H9 (cell line): ENCODE measurements at regions not wholly inside any gene's neighbourhood (a gene's known extent, or its start where the extent isn't known, plus 50 kb on each side); places are given as distances from the start of the nearest gene placed in this dataset.
A peak's percentile ranks its signal among the peaks of the same experiment; 100 is the strongest.

Experiments
- DNase-seq: peaks from one replicate; pipeline ENCODE4 v3.0.0-alpha.2; 2017
- H2AFZ ChIP-seq: one replicate; pipeline ENCODE4 v1.6.1; 2013; ENCODE audit warnings: mild to moderate bottlenecking, low read length, control low read depth, moderate library complexity
- H2AK5ac ChIP-seq: 2 replicates; pipeline ENCODE4 v1.6.1; 2013; ENCODE audit warnings: low read length, control low read depth, mixed read lengths; ENCODE audit not compliant: insufficient read length
- H2BK120ac ChIP-seq: one replicate; pipeline ENCODE4 v1.6.1; 2013; ENCODE audit warnings: low read depth, mild to moderate bottlenecking, low read length, control low read depth, inconsistent platforms; ENCODE audit not compliant: poor library complexity, severe bottlenecking
- H2BK12ac ChIP-seq: 2 replicates; pipeline ENCODE4 v1.6.1; 2013; ENCODE audit warnings: low read length, control low read depth, mixed read lengths, low read depth; ENCODE audit not compliant: insufficient read length
- H2BK15ac ChIP-seq: 2 replicates; pipeline ENCODE4 v1.6.1; 2013; ENCODE audit warnings: low read depth, low read length, control low read depth
- H2BK20ac ChIP-seq: one replicate; pipeline ENCODE4 v1.6.1; 2013; ENCODE audit warnings: low read depth, mild to moderate bottlenecking, low read length, control low read depth, inconsistent platforms; ENCODE audit not compliant: poor library complexity, severe bottlenecking
- H2BK5ac ChIP-seq: 2 replicates; pipeline ENCODE4 v1.6.1; 2013; ENCODE audit warnings: low read length, control low read depth, mixed read lengths; ENCODE audit not compliant: insufficient read length
- H3K14ac ChIP-seq: 2 replicates; pipeline ENCODE4 v1.6.1; 2013; ENCODE audit warnings: low read length, control low read depth; ENCODE audit not compliant: insufficient read depth
- H3K18ac ChIP-seq: 2 replicates; pipeline ENCODE4 v1.6.1; 2013; ENCODE audit warnings: low read depth, mild to moderate bottlenecking, mixed read lengths, low read length, control low read depth; ENCODE audit not compliant: insufficient read length
- H3K23ac ChIP-seq: 2 replicates; pipeline ENCODE4 v1.6.1; 2013; ENCODE audit warnings: low read length, control low read depth, mixed read lengths, low read depth; ENCODE audit not compliant: insufficient read length
- H3K23me2 ChIP-seq: 2 replicates; pipeline ENCODE4 v1.6.1; 2013; ENCODE audit warnings: low read depth, mild to moderate bottlenecking, mixed read lengths, low read length, control low read depth; ENCODE audit not compliant: insufficient read length, poor library complexity, severe bottlenecking
- H3K27ac ChIP-seq: 2 replicates; pipeline ENCODE4 v1.5.1; 2013; ENCODE audit warnings: low read length, control low read depth, mixed read lengths, low read depth; ENCODE audit not compliant: insufficient read length
- H3K27me3 ChIP-seq: 2 replicates; pipeline ENCODE4 v1.6.1; 2013; ENCODE audit warnings: low read length, control low read depth, inconsistent platforms; ENCODE audit not compliant: insufficient read depth
- H3K4ac ChIP-seq: 2 replicates; pipeline ENCODE4 v1.6.1; 2013; ENCODE audit warnings: low read depth, mild to moderate bottlenecking, control low read depth, inconsistent platforms, low read length, moderate library complexity
- H3K4me1 ChIP-seq: 2 replicates; pipeline ENCODE4 v1.6.1; 2013; ENCODE audit warnings: low read length, control low read depth, inconsistent platforms; ENCODE audit not compliant: insufficient read depth
- H3K4me2 ChIP-seq: 2 replicates; pipeline ENCODE4 v1.6.1; 2013; ENCODE audit warnings: low read length, control low read depth, mixed read lengths; ENCODE audit not compliant: insufficient read length, insufficient read depth
- H3K56ac ChIP-seq: 2 replicates; pipeline ENCODE4 v1.6.1; 2013; ENCODE audit warnings: low read depth, mild to moderate bottlenecking, mixed read lengths, low read length, control low read depth; ENCODE audit not compliant: insufficient read length
- H3K79me1 ChIP-seq: 2 replicates; pipeline ENCODE4 v1.6.1; 2013; ENCODE audit warnings: low read depth, mild to moderate bottlenecking, moderate library complexity, low read length, control low read depth, inconsistent platforms; ENCODE audit not compliant: insufficient read depth, poor library complexity, severe bottlenecking
- H3K79me2 ChIP-seq: 2 replicates; pipeline ENCODE4 v1.6.1; 2013; ENCODE audit warnings: low read length, control low read depth, inconsistent platforms; ENCODE audit not compliant: insufficient read depth
- H3K9ac ChIP-seq: 2 replicates; pipeline ENCODE4 v1.6.1; 2013; ENCODE audit warnings: low read length, control low read depth, mixed read lengths; ENCODE audit not compliant: insufficient read length; ENCODE audit errors: extremely low read depth
- H3K9me3 ChIP-seq: one replicate; pipeline ENCODE4 v1.6.1; 2013; ENCODE audit warnings: low read depth, low read length, inconsistent platforms; ENCODE audit not compliant: control insufficient read depth
- H3T11ph ChIP-seq: one replicate; pipeline ENCODE4 v1.6.1; 2013; ENCODE audit warnings: mild to moderate bottlenecking, low read length, control low read depth, inconsistent platforms
- H4K20me1 ChIP-seq: one replicate; pipeline ENCODE4 v1.6.1; 2013; ENCODE audit not compliant: control insufficient read depth, insufficient read length, insufficient read depth
- H4K5ac ChIP-seq: 2 replicates; pipeline ENCODE4 v1.6.1; 2013; ENCODE audit warnings: low read depth, mild to moderate bottlenecking, mixed read lengths, low read length, control low read depth; ENCODE audit not compliant: insufficient read length
- H4K8ac ChIP-seq: replicated peaks from 2 replicates; pipeline ENCODE4 v1.6.1; 2013; ENCODE audit warnings: low read length, control low read depth, mixed read lengths, low read depth; ENCODE audit not compliant: insufficient read length
- H4K91ac ChIP-seq: 2 replicates; pipeline ENCODE4 v1.6.1; 2013; ENCODE audit warnings: low read depth, mild to moderate bottlenecking, moderate library complexity, mixed read lengths, low read length, control low read depth; ENCODE audit not compliant: insufficient read length
- H3K27ac Mint-ChIP-seq, 3 experiments: 2 replicates in 2 of 3; 3 replicates in 1 of 3; pipeline ENCODE4 v1.8.0; 2020 to 2021; ENCODE audit warnings: mixed read lengths in 3 of 3, mild to moderate bottlenecking in 1 of 3, moderate library complexity in 1 of 3
- H3K27me3 Mint-ChIP-seq: 2 replicates; pipeline ENCODE4 v1.8.0; 2021; ENCODE audit warnings: low read depth, mild to moderate bottlenecking, moderate library complexity, mixed read lengths
- H3K36me3 Mint-ChIP-seq, 3 experiments: 2 replicates in 2 of 3; 3 replicates in 1 of 3; pipeline ENCODE4 v1.8.0; 2020 to 2021; ENCODE audit warnings: low read depth in 3 of 3, mixed read lengths in 3 of 3; ENCODE audit not compliant: insufficient read depth in 1 of 3
- H3K4me1 Mint-ChIP-seq, 2 experiments: 2 replicates each; pipeline ENCODE4 v1.8.0; 2020; ENCODE audit warnings: mixed read lengths in 2 of 2
- H3K4me3 Mint-ChIP-seq, 2 experiments: 2 replicates in 1 of 2; 3 replicates in 1 of 2; pipeline ENCODE4 v1.8.0; 2020 to 2021; ENCODE audit warnings: mild to moderate bottlenecking in 2 of 2, mixed read lengths in 2 of 2, moderate library complexity in 1 of 2
- H3K9me3 Mint-ChIP-seq, 2 experiments: 2 replicates in 1 of 2; 3 replicates in 1 of 2; pipeline ENCODE4 v1.8.0; 2020; ENCODE audit warnings: mild to moderate bottlenecking in 2 of 2, mixed read lengths in 2 of 2, moderate library complexity in 1 of 2
- WGBS: extraction: QIAGEN DNeasy Blood & Tissue Kit; methylation state at CpG from one replicate; pipeline ENCODE4 v1.1.7; 2013; ENCODE audit warnings: missing lambda C conversion rate, low lambda C conversion rate, mixed read lengths; ENCODE audit not compliant: insufficient read length; ENCODE audit errors: extremely low coverage; 5-methylcytosine and 5-hydroxymethylcytosine counted together
- TF ChIP-seq, protein P1 (sequence below): fragments of 200-600 bp; sonication (generic); conservative IDR thresholded peaks from 3 replicates; pipeline ENCODE4 v1.8.0; 2021; ENCODE audit warnings: antibody characterized with exemption, mild to moderate bottlenecking

DNA sequence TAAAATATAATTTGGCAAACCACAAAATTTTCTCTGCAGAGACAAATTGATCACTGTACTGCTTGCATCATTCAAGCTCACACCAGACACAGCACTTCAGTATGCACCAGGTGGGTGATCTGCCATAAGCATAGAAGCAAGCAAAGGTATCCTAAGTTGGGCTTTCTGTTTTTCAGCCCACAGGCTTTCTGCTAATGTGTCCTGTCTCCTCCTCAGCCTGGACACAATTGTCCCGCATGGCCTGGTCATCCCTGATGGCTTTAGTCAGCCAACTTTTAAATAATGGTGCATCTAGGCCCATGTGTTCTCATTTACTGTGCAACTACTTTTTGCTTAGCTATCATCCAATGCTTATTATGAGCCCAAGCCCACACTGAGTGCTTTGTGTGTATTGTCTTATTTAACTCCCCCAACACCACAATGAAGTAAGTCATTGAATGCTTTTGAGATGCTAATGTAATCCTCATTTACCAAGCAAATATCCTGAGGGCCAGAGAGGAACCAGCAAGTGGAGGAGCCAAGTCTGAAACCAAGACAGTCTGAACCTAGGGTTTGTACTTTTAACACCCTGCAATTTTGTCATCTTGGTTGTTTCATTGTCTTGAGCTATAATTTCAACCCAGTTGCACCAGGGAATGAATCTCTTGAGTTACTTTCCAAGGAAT, 111.2 kb upstream of the SETBP1 start:
- H2BK120ac ChIP-seq: no peak overlapping the region
- TF ChIP-seq, protein P1, sequence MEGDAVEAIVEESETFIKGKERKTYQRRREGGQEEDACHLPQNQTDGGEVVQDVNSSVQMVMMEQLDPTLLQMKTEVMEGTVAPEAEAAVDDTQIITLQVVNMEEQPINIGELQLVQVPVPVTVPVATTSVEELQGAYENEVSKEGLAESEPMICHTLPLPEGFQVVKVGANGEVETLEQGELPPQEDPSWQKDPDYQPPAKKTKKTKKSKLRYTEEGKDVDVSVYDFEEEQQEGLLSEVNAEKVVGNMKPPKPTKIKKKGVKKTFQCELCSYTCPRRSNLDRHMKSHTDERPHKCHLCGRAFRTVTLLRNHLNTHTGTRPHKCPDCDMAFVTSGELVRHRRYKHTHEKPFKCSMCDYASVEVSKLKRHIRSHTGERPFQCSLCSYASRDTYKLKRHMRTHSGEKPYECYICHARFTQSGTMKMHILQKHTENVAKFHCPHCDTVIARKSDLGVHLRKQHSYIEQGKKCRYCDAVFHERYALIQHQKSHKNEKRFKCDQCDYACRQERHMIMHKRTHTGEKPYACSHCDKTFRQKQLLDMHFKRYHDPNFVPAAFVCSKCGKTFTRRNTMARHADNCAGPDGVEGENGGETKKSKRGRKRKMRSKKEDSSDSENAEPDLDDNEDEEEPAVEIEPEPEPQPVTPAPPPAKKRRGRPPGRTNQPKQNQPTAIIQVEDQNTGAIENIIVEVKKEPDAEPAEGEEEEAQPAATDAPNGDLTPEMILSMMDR: no peak
- H2BK20ac ChIP-seq: no peak overlapping the region
- no peak overlapping the region for H4K8ac ChIP-seq
- no peaks in the 10 kb centered on the region for H3K79me1 ChIP-seq
- no peak for DNase-seq
- no peaks in the 10 kb centered on the region for H3K27me3 ChIP-seq
- H4K91ac ChIP-seq: no peak overlapping the region
- H2BK12ac ChIP-seq: no peak overlapping the region
- H3K23ac ChIP-seq: no peak overlapping the region
- no peak overlapping the region for H3K4me3 Mint-ChIP-seq
- no peaks in the 10 kb centered on the region for H4K20me1 ChIP-seq
- no peak overlapping the region for H3K14ac ChIP-seq
- no peak overlapping the region for H3T11ph ChIP-seq
- peaks cover 9% of the 10 kb centered on the region for H3K27me3 Mint-ChIP-seq
- H3K4me2 ChIP-seq: no peak overlapping the region
- H3K56ac ChIP-seq: no peak overlapping the region
- H3K9me3 Mint-ChIP-seq: no peaks in the 10 kb centered on the region
- no peak overlapping the region for H3K9ac ChIP-seq
- no peak overlapping the region for H3K4ac ChIP-seq
- peaks cover 5% of the 10 kb centered on the region; the same call in 1 of the 2 replicates for H3K4me1 ChIP-seq
- H4K5ac ChIP-seq: no peak overlapping the region
- WGBS: no CpG with 5 or more reads among the region's 1 CpG
- H3K9me3 ChIP-seq: no peaks in the 10 kb centered on the region
- no peaks in the 10 kb centered on the region for H3K23me2 ChIP-seq
- 0 out of 7 replicates have a peak overlapping the region, but pooled peaks of 1 of the 3 experiments have one; percentile 1 for H3K27ac Mint-ChIP-seq
- H2AK5ac ChIP-seq: no peak overlapping the region
- H3K79me2 ChIP-seq: no peaks in the 10 kb centered on the region
- H2BK5ac ChIP-seq: no peak overlapping the region
- peaks cover 27 to 38% of the 10 kb centered on the region in 2 experiments for H3K4me1 Mint-ChIP-seq
- no peak overlapping the region for H2BK15ac ChIP-seq
- no peak overlapping the region for H3K18ac ChIP-seq
- peaks cover 0 to 2% (median 0%) of the 10 kb centered on the region in 3 experiments; a peak in 2 of 7 replicates for H3K36me3 Mint-ChIP-seq
- H3K27ac ChIP-seq: no peak overlapping the region
- no peak overlapping the region for H2AFZ ChIP-seq
